Fibroblast of lung (primary cell): ENCODE measurements at regions not wholly inside any gene's neighbourhood (a gene's known extent, or its start where the extent isn't known, plus 50 kb on each side); places are given as distances from the start of the nearest gene placed in this dataset.

Source experiments
- EZH2 ChIP-seq: IDR thresholded peaks from 2 replicates; pipeline ENCODE4 v1.5.1; 2012; ENCODE audit warnings: low read length, control low read depth, mild to moderate bottlenecking; ENCODE audit errors: missing control alignments
- TF ChIP-seq, protein P1 (sequence below), 2 donors: IDR thresholded peaks in 1 of 2; conservative IDR thresholded peaks in 1 of 2; 1 replicate in 1 of 2; 2 replicates in 1 of 2; pipeline ENCODE4 v1.5.1; 2011 to 2012; ENCODE audit warnings: low read length in 2 of 2, control low read depth in 1 of 2, inconsistent platforms in 1 of 2, low read depth in 1 of 2, mild to moderate bottlenecking in 1 of 2

GRCh38 chr1:78792756-78793155, 143.1 kb downstream of the IFI44 start:
- TF ChIP-seq, protein P1, sequence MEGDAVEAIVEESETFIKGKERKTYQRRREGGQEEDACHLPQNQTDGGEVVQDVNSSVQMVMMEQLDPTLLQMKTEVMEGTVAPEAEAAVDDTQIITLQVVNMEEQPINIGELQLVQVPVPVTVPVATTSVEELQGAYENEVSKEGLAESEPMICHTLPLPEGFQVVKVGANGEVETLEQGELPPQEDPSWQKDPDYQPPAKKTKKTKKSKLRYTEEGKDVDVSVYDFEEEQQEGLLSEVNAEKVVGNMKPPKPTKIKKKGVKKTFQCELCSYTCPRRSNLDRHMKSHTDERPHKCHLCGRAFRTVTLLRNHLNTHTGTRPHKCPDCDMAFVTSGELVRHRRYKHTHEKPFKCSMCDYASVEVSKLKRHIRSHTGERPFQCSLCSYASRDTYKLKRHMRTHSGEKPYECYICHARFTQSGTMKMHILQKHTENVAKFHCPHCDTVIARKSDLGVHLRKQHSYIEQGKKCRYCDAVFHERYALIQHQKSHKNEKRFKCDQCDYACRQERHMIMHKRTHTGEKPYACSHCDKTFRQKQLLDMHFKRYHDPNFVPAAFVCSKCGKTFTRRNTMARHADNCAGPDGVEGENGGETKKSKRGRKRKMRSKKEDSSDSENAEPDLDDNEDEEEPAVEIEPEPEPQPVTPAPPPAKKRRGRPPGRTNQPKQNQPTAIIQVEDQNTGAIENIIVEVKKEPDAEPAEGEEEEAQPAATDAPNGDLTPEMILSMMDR (conservative IDR thresholded peaks at IDR 0.05 in 1 of 2, IDR thresholded peaks at IDR 0.05 in 1 of 2; ENCODE audit: low read depth in 1 of 2, low read length in 2 of 2) = no peak
- TF ChIP-seq EZH2 = no peak
